ENCODE measurements at regions not wholly inside any gene's neighbourhood (a gene's known extent, or its start where the extent isn't known, plus 50 kb on each side); places are given as distances from the start of the nearest gene placed in this dataset.

DNA sequence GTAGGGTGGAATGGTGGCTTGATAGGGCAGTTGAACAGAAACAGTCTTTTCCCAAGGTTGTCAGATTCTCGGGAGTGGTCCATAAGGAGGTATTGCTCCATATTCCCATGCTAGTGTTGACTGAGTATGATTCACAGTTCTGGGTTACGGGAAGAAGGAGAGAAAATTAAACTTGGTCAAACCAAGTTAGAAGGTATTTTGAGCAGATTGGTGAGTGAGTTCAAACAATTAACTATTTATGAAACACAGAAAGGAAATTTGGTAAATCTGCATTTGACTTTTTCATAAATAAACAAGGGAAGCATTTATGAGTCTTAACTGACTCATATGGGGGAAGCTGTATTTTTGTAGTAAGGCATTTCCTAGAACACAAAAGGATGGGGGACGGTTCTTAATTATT, 2419.4 kb downstream of the PCDH9 start:
- Histone ChIP-seq H2AFZ (ENCODE audit: low read length) (no peak overlapping the region), H3K4me2 (ENCODE audit: insufficient read depth, low read length) (no peak overlapping the region), H3K27me3 (ENCODE audit: insufficient read depth, low read length) (no peaks in the 10 kb centered on the region), H3K79me2 (ENCODE audit: insufficient read depth, low read length) (no peaks in the 10 kb centered on the region), H3K9me3 (ENCODE audit: low read depth, low read length) (no peaks in the 10 kb centered on the region), H3K4me3 (ENCODE audit: insufficient read depth, low read length) (no peak overlapping the region), H3K36me3 (ENCODE audit: insufficient read depth, low read length) (no peaks in the 10 kb centered on the region), H3K27ac (ENCODE audit: low read depth, low read length) (no peak overlapping the region), H3K4me1 (ENCODE audit: insufficient read depth, low read length) (no peaks in the 10 kb centered on the region), H4K20me1 (ENCODE audit: insufficient read depth, low read length) (no peaks in the 10 kb centered on the region)
- no peak for DNase-seq (ENCODE audit: insufficient read length, low spot score, missing footprints)
- TF ChIP-seq CTCF (IDR thresholded peaks at IDR 0.05; ENCODE audit: extremely low read depth, low read depth, low read length), result no peak

- TF ChIP-seq CTCF (IDR thresholded peaks at IDR 0.05; ENCODE audit: extremely low read depth, low read depth, low read length), result no peak
Measured at GRCh38 chr13:64808704-64809103, 2421.4 kb downstream of the PCDH9 start.

GRCh38 chr13:64801768-64802167, 2428.4 kb downstream of the PCDH9 start:
- H3K27ac ChIP-seq (ENCODE audit: low read depth, low read length), result no peak overlapping the region
- no peak for TF ChIP-seq CTCF (IDR thresholded peaks at IDR 0.05; ENCODE audit: extremely low read depth, low read depth, low read length)

More at GRCh38 chr13:64808704-64809103, 2421.4 kb downstream of the PCDH9 start:
- H3K27me3 ChIP-seq (ENCODE audit: insufficient read depth, low read length), result no peaks in the 10 kb centered on the region
- H3K4me1 ChIP-seq (ENCODE audit: insufficient read depth, low read length), result no peaks in the 10 kb centered on the region
- H3K27ac ChIP-seq (ENCODE audit: low read depth, low read length), result no peak overlapping the region
- H3K9me3 ChIP-seq (ENCODE audit: low read depth, low read length), result no peaks in the 10 kb centered on the region
- no peak for DNase-seq (ENCODE audit: insufficient read length, low spot score, missing footprints)
- H3K36me3 ChIP-seq (ENCODE audit: insufficient read depth, low read length), result no peaks in the 10 kb centered on the region
- no peaks in the 10 kb centered on the region for H4K20me1 ChIP-seq (ENCODE audit: insufficient read depth, low read length)
- no peak overlapping the region for H2AFZ ChIP-seq (ENCODE audit: low read length)
- no peak overlapping the region for H3K4me3 ChIP-seq (ENCODE audit: insufficient read depth, low read length)
- no peaks in the 10 kb centered on the region for H3K79me2 ChIP-seq (ENCODE audit: insufficient read depth, low read length)
- H3K4me2 ChIP-seq (ENCODE audit: insufficient read depth, low read length), result no peak overlapping the region

DNA sequence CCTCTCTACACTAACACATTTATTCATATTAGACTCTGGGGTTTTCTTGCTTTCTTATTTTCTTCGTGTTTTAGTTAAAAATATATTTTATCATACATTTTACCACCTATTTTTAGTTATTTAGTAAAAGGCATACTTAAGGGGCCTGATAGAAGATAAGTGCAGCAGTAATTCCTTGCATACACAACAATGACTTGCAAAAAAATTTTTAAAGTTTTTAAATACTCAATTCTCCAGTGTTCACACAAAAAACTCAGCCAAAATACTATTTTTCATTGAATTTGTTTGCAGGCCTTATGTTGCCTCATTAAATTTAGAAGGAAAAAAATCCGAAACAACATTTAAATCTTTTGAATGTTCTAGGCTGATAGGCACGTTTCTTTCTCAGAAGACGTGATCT, 2431.7 kb downstream of the PCDH9 start:
- H3K4me3 ChIP-seq (ENCODE audit: insufficient read depth, low read length), result no peak overlapping the region
- no peaks in the 10 kb centered on the region for H3K79me2 ChIP-seq (ENCODE audit: insufficient read depth, low read length)
- H3K9me3 ChIP-seq (ENCODE audit: low read depth, low read length), result no peaks in the 10 kb centered on the region
- no peak for TF ChIP-seq CTCF (IDR thresholded peaks at IDR 0.05; ENCODE audit: extremely low read depth, low read depth, low read length)
- H3K27me3 ChIP-seq (ENCODE audit: insufficient read depth, low read length), result no peaks in the 10 kb centered on the region
- no peaks in the 10 kb centered on the region for H4K20me1 ChIP-seq (ENCODE audit: insufficient read depth, low read length)
- H3K4me2 ChIP-seq (ENCODE audit: insufficient read depth, low read length), result no peak overlapping the region
- DNase-seq (ENCODE audit: insufficient read length, low spot score, missing footprints), result no peak
- no peaks in the 10 kb centered on the region for H3K4me1 ChIP-seq (ENCODE audit: insufficient read depth, low read length)
- no peaks in the 10 kb centered on the region for H3K36me3 ChIP-seq (ENCODE audit: insufficient read depth, low read length)
- no peak overlapping the region for H3K27ac ChIP-seq (ENCODE audit: low read depth, low read length)
- H2AFZ ChIP-seq (ENCODE audit: low read length), result no peak overlapping the region

More at GRCh38 chr13:64801768-64802167, 2428.4 kb downstream of the PCDH9 start:
- Histone ChIP-seq H3K4me3 (ENCODE audit: insufficient read depth, low read length) (no peak overlapping the region), H3K4me2 (ENCODE audit: insufficient read depth, low read length) (no peak overlapping the region), H3K9me3 (ENCODE audit: low read depth, low read length) (no peaks in the 10 kb centered on the region), H3K4me1 (ENCODE audit: insufficient read depth, low read length) (no peaks in the 10 kb centered on the region), H3K79me2 (ENCODE audit: insufficient read depth, low read length) (no peaks in the 10 kb centered on the region), H2AFZ (ENCODE audit: low read length) (no peak overlapping the region), H4K20me1 (ENCODE audit: insufficient read depth, low read length) (no peaks in the 10 kb centered on the region), H3K36me3 (ENCODE audit: insufficient read depth, low read length) (no peaks in the 10 kb centered on the region), H3K27me3 (ENCODE audit: insufficient read depth, low read length) (no peaks in the 10 kb centered on the region)
- no peak for DNase-seq (ENCODE audit: insufficient read length, low spot score, missing footprints)

All from osteoblast (primary cell).